ENCODE measurements at regions not wholly inside any gene's neighbourhood (a gene's known extent, or its start where the extent isn't known, plus 50 kb on each side); places are given as distances from the start of the nearest gene placed in this dataset.

DNA sequence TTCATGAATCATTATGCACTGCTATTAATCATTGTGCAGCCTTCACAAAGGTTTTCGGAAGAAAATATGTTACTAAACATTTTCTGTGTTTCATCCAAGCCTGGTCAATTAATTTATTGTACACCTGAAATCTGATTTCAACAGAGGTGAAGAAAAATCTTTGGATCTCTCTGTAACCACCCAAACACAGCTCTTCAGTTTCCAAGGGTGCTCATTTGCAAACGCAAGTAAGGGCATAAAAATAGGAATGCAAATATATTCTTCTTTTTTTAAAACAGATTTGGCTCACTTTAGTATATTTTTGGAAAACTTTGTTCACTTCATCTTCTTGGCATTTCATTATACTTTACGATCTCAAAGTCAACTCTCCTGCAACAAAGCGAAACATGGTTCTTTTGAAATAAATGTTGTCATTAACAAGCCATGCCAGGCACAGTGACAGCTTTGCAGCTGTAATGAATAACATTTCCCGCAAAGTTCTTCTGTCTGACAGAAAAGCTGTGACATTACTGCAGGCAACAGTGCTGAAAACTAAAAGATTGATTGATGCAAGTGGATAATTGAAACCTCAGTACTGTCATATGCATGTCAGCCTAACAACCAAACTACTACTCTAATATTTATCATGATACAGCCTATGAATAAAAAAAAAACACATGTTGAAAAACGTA, 348.3 kb downstream of the FRK start:
- no peak for DNase-seq

DNA sequence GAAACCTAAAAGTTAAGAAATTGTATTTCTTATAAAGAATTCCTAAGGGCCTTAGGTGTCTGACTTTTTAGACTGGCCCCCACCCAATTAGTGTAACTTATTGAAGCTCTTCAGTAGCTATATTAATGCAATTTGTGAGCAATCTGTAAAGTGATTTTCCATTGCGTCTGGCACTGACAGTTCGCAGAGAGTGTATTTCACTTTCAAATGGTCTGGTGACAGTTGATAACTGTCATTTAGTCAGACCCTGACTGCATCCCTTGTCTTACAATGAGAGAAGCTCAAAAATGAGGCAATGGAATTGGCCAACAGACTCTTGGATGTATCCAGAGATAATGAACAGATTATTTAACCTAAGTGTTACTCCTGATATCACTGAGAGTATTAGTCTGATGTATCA, 351.8 kb downstream of the FRK start:
- DNase-seq: no peak

DNA sequence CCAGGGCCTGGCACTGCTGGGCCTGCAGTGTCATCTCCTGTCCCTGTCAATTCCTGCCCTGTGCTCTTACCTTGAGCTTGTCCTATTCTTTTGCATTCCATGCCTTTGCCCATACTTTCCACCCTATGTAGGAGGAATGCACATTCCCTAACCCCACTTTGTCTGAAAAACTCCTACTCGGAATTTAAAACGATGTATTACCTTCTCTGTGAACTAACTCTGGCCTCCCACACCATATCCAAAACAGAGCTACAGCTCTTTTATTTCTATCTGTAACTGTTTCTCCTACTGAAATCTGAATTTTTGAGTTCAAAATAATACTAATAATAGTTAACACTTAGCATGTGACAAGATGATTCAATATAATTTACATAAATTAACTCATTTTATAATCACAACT, 353.7 kb downstream of the FRK start:
- DNase-seq: no peak

DNA sequence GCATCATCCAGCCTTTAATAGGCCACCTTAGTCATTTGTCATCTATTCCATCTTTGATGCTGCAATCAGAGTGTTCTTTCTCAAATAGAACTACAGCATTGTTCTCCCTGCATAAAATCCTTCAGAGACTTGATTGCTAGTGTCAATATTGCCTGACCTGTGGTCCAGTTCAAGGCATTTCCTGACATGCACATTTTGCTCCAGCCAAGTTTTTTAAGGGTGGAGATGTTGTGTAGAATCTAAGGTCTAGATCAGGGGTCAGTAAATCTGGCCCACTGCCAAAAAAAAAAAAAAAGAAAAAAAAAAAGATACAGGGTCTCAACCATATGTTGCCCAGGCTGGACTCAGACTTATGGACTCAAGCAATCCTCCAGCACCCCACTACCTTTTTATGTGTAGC, 354.4 kb downstream of the FRK start:
- peak in 1 of 3 experiments; percentile 4 for DNase-seq

DNA sequence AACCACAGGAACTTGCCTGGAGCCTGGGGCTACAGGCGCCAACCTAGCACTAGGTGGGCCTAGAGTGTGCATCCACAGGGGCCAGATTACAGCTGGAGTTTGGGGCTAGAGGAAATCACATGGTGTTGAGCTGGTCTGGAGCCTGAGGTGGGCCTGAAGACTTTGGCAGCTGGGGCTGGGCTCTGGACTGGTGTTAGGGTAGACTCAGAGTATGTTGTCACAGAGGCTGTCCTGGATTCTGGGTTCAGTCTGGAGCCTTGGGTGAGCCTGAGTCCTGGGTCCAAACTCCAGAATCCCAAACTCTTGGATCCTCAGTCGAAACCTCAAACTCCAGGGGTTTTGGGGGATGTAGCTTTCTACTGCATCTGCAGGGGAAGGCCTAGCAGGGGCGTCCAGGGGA, 356.7 kb downstream of the FRK start:
- no peak for DNase-seq

DNA sequence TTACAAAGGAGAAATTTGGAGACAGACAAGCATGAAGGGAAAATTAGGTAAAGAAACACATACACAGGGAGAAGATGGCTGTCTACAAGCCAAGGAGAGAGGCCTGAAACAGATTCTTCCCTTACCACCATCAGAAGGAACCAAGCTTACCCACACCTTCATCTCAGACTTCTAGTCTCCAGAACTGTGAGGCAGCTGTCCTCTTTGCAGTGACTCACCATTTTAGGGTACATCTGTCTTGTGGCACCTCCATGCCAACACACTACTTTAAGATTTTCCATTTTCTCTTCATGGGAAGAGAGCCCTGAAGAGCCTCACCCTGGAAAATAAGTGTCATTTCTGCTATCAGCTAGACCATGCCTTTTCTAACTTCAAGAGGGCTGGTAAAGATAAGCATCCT, 369.3 kb downstream of the FRK start:
- no peak for DNase-seq

DNA sequence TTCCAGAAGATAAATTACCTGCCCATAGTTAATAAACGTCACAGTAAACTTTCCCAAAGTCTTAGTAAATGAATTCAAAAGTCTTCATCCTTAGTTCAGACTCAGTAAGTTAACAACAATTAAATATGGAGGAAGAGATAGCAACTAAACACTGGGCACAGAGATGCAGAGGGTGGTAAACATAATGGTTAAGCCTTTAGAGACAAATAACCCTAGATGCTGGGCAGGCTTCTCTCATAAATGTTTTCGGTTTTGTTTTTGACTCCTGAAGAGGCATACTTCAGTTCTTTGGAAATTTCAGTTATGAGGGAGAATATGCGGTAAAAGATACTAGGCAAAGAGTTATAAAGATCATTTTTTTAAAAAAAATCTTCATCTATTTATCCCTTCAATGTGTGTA, 369.8 kb downstream of the FRK start:
- no peak for DNase-seq

DNA sequence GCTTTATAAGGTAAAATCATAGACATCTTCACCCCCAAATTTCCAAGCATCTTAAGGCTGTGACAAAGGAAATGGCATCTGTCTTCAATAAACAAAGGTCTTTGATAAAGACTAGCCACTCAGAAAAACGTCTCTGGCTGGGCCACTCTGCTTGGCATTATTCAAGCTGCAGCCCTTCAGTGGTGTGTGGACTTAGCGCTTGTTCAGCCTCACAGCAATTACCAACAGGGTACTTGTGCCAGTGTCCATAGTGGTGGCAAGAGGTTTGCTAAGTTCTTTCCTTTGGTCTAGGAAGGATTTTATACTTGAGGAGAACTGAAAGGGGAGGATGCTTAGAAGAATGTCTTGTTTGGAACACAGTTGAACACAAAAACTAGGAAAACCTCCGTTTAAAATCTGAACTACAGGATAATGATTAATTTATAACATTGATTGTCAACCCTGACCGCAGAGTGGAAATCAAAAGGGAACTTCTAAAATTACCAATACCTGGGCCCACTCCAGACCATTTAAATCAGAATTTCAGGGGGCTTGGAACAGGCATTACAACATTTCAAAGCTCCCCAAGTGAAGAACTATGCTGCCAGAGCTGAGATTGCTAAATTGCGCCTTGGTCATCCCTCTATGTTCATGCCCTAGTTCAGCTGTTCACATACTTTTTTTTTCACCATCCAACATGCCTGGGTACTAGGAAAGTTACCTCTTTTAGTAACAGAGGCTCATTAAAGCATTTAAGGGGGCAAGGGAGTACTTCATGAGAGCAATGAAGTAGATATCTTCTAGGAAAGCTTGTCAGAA, 378.5 kb downstream of the FRK start:
- no peak for DNase-seq

DNA sequence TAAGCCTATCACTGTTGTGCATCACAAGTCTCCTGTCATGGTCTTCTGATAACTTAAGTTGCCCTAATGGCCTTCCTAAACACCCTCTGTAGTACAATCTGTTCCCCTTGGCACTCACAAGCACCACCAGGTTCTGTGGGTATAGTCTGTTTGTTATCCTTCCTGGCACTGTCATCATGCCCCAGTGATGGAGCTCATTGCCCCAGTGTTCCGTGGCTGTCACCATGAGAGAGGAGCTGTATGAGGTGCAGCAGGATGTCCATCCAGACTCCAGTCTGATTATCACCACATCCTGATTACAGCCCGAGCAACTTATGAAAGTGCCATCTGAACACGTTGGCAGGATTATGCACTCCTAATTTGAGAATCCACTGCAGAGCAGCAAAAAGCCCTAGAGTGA, 380.1 kb downstream of the FRK start:
- DNase-seq: no peak

DNA sequence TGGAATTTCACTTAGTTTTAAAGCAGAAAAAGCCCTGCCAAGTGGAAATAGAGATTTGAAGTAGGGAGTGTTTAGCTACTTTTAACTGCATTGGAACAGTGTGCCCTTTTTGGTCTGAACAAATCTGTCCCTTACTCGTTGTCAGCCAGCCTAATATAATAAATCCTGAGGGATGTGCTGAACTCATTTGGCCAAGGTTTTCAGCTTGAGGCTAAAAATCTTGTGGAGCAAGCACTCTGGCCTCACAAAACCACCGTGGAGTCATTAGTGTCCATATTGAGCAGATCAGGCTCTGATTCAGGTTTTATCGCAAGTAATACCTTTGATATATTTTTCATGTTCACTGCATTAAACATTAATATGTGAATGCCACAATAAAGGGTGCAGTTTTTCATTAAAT, 383.5 kb downstream of the FRK start:
- DNase-seq: peak in 2 of 3 experiments; percentile 19 to 59

DNA sequence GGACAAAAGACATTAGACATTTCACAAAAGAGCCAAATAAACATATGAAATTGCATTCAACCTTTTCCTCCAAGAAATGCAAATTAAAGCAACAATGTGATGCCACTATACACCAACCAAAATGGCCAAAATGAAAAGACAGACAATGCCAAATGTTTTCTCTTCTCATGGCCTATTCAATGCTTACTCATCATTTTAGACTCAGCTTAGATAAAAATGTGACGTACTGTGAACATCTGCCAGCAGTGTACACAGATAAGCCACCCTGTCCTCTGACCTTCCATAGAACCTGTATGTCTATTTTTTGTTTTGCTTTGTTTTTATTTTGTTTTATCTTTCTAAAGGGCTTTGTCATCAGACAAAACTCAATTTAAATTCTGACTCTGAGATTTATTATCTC, 385.2 kb downstream of the FRK start:
- DNase-seq: no peak

DNA sequence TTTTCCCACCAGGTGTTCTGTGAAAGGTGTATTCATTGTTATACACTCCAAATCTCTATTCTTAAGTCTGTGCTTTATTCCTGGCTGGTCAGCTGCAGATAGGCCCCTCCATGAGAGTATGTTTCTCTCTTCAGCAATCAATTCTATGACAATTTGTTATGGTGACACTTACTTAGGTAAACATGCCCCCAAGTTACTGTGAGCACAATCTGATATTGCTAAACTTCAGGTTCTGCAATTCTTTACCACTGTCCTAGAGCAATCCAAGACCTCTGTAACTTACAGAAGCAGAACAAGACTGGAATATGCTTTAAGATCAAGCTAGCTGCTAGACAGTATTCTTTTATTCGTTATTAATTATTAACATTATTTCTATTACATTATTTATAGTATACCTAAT, 391.9 kb downstream of the FRK start:
- DNase-seq: no peak

DNA sequence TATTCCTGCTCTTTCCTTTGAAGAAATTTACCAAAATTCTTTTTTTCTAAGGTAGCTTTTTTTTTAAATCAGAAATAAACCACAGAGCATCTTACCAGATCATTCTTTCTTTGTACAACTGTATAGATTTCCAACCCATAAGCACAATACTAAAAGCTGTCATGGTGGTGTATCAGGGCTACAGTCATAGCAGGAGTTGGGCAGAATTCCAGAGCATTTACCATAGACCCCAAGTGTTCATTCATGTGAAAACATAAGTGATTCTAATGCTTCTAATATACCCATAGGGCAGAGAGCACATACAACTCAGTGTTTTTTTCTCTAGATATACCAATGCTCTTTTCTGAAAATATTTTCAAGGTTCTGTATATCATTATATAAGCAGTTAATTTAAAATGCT, 392.5 kb downstream of the FRK start:
- DNase-seq: no peak

DNA sequence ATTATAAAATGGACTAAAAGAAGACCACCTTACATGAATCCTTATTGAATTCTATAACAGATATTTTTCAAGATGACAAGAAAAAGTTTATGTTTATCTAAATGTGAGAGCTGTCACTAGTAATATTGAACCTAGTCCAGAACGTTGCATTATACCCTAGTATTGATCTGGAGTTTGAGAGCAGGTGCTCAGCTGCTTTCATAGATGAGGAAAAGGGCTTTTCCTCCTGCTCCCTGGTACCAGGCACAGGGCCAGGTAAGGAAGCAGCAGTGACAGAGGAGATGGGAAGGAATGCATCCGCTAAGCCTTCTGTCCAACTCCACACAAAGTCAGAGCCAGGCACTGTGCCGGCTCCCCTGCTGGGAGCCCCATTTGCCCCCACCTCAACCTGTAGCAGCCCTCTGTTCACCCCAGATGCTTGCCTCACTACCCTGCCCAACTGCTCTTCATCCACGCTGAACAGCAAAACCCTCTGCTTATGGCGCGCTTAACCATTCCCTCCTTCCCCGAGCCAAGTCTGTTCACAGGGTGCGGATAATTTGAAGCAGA, 393.1 kb downstream of the FRK start:
- DNase-seq: peak in 2 of 3 experiments; percentile 5 to 22

DNA sequence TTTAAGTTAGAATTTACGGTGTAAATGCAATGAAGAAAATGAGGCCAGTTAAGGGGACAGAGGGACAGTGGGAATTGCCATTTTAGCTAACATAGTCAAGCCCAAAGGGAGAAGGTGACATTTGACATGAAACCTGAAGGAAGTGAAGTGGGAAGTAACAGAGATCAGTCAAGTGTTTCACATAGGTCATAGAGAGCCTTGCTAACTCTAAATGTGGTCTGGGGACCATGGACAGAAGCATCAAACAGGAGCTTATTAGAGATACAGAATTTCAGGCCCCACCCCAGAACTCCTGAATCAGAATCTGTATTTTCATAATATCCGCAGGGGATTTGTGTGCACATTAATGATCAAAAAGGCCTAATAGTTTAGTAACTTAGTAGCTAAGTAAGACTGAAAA, 393.7 kb downstream of the FRK start:
- no peak for DNase-seq

DNA sequence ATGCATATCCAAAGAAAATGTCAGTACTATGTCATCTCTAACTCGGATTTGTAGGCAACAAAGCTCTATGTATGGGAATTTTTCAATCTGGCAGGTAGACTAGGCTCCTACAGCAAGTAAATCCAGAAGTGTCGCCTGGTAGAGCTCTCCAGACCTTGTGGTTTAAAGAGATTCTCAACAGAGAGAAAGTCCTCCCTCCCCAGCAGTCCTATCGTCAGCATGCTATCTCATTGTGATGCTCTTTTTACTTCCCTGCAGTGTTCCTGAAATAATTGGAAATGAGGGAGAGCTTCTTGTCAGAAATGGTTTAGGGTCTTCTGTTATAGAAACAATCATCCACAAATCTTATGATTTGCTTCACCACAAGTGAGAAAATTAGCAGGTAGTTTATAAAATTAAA, 395.4 kb downstream of the FRK start:
- DNase-seq: no peak

DNA sequence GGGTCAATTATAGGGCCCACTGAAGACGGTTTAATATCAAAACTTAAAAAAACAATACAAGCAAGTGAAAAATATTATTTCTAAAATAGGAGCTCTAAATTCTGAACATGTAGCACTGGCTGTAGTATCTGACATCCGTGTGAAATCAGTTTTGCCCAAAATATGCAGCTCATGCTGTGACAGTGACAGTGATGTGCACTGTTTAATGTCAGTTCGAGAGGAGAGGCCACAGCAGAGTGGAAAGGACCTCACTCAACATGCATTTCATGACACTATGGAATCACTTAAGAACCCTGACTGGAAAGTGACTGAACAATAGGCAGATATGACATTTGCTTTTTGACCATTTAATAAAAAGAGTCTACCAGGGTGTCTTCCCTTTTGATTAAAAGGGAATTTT, 397.0 kb downstream of the FRK start:
- no peak for DNase-seq

DNA sequence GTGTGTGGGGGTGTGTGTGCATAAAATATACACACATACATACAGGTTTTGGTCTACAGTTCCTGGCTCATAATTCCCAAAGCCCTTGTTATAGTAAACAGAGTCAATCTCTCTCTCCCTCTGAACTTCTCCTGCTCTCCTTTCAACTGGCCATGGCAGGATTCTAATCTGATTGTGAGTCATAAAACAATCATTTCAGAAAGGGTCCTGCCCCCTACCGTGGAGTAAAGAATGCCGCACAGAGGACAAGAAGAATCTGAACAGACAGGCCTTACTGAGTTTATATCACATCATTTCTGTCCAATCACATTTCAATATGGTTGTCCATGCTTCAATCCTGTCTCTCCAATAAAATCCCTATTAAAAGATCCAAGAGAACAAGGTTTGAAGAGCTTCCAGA, 416.9 kb downstream of the FRK start:
- DNase-seq: no peak

DNA sequence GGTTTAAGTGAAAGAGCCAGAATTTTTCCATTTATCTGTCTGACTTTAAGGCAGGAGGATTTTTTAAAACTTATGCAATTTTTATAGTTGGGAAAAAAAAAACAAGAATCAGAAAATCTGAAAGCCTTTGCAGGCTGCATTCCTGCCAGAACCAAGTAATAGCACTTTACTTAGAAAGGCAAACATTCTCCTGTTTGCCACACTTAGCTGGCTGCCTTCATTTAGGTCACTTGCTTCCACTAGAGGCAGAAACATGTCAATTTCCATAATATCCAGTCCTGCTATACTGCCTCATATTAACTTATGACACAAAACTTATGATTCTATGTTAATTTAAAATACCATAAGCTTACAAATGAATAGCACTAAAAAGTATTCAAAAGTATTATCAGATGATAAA, 425.8 kb downstream of the FRK start:
- no peak for DNase-seq

DNA sequence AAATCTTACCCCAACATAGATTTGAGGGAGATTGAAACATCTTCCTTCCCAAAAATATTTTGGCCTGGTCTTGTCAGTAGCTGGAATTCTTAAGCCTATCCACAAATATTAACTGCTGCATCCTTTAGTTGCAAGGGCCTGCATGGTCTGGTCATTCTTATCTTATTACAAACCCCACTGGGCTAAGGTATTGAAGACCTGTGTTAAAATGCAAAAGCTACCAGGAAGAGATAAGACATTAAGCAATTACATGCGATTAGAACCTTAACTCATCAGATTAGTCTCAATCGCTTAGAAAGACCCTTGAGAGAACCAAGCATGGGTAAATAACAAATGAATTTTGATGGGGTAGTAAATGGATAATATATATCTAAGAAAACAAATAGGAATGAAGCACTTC, 426.6 kb downstream of the FRK start:
- no peak for DNase-seq

DNA sequence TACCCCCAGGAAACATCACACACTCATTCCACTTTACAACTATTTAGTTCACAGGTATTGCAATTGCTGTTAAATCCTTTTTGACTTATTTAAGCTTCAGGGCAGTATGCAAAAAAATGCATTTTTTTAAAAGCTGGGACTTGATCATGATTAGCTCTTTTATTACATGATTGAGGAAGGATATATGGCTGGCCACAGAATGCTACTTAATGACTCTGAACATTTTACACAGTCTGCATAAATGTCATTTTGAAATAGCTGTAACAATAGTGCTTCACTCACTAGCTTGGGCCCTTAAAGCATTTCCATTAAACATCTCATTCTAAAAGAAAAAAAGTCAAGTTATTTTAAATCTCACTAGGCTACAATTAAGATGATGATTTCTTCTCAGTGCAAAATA, 429.7 kb downstream of the FRK start:
- DNase-seq: no peak

DNA sequence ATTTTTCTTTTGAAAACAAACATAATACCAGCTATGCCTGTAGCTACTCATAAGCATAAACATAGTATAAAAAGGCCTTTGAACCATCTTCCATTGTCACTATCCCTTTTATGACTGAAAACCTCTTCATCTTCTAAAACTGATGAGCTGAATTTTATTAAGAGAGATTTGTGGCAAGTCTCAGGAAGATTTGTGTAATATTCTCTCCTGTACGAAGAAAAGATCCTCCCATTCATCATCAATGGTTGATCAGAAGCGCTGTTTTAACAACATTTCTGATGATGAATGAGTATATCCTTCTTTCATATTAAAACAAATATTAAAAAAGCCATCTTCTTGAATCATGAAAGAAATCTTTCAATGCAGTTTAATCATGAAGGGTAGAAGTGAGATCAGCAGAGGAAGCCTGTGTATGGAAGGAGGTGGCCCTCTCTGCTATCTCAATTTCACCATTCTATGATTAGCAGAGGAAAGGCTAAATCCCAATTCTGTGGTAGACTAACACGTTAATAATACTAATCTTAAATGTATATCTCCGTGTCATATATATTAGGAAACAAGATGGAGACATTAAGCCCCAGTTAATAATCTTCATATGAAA, 430.2 kb downstream of the FRK start:
- DNase-seq: no peak

DNA sequence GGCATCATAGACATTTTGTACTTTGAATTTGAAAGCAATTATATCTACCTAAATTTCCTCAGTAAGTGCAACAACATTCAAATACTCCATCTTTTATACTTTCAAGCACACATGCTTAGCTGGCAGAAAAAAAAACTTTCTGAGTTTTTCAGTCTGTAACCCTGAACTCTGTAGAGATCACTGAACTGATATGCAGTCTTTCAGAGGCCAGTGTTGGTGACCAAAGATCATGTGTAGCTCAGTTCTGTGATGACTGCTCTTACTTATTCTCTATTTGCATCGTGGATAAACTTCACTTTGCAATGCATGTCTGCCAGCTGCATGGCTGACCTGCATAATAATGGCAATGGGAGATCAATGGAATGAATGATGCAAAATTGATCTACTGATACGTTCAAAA, 431.3 kb downstream of the FRK start:
- DNase-seq: no peak

DNA sequence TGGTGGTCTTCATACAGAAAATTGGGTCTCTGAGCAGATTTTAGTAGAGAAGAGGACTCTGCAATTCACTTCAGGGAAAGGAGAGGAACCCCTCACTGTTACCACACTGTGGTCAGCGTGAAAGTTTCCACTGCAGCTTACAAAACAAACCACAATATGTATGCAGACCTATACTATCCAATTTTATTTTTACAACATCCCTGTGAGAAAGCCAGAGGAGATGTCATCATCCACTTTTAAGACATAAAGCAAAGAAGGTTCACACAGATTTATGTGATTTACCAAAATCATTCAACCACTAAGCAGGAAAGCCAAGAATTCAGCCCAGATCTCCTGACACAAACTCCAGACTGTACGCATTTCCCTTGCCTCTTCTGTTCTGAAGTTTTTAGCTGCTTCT, 442.4 kb downstream of the FRK start:
- no peak for DNase-seq
